ENCODE measurements at regions not wholly inside any gene's neighbourhood (a gene's known extent, or its start where the extent isn't known, plus 50 kb on each side); places are given as distances from the start of the nearest gene placed in this dataset.
A peak's percentile ranks its signal among the peaks of the same experiment; 100 is the strongest.

DNA sequence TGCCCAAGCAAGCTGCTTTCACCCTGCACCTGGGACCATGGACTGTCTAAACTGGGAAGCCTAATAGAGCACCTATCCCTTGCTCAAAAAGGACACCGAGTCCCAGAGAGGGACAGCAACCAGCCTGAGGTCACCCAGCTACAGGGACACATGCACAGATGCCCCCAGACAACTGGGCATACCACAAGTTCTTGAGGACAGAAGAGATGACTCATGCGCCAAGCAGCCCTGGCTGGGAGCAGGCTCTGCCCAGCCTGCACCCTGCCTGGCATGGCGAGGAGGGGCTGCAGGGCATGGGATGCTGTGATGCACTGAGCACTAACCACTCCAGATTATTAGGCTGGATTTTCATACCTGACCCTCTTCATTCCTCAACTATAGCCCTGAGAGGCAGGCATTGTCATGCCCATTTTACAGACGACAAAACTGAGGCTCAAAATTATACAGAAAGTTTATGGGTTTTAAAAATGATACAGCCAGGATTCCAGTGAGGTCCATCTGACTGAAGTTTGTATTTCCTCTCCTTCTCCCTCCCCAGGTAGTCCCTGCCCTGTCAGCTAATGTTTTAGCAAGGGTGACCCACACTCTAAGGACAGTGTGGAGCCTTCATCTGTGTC is 289.3 kb upstream of the ZMIZ1 start:
- Histone ChIP-seq H3K9me2 (ENCODE audit: insufficient read depth) (no peaks in the 10 kb centered on the region), H3K79me2 (ENCODE audit: insufficient read depth, low read length) (no peaks in the 10 kb centered on the region), H2AFZ (ENCODE audit: low read depth, low read length, poor library complexity, severe bottlenecking) (no peak overlapping the region), H3K4me2 (ENCODE audit: low read length) (peak overlapping the region; percentile 8), H3K27me3 (ENCODE audit: insufficient read depth, low read length) (no peaks in the 10 kb centered on the region), H3K4me1 (ENCODE audit: control insufficient read depth in 1 of 2, insufficient read depth in 2 of 2, low read length in 2 of 2) (peaks cover 0 to 10% of the 10 kb centered on the region in 2 experiments; a peak in 3 of 4 replicates), H4K20me1 (ENCODE audit: insufficient read depth) (no peaks in the 10 kb centered on the region), H3K4me3 (replicated peaks in 1 of 2; ENCODE audit: low read depth in 1 of 2, low read length in 2 of 2) (no peak overlapping the region), H3K9me3 (ENCODE audit: control insufficient read depth in 1 of 2, insufficient read depth in 1 of 2, low read depth in 1 of 2, low read length in 2 of 2) (no peaks in the 10 kb centered on the region), H3K36me3 (ENCODE audit: control insufficient read depth in 1 of 2, insufficient read depth in 2 of 2, low read length in 2 of 2) (no peaks in the 10 kb centered on the region), H3K9ac (ENCODE audit: low read length) (no peak overlapping the region), H3K27ac (ENCODE audit: low read depth, low read length) (no peak overlapping the region)
- ChIA-PET RAD21 (ENCODE audit: low non-redundant PET in 1 of 2, low total read pairs in 2 of 2, uncharacterized antibody in 2 of 2, unreplicated experiment in 2 of 2) (no interaction called here), CTCF (no interaction called here), POLR2A (no interaction called here)
- intact Hi-C loops (cut with micrococcal nuclease): no loop called here
- no peak for DNase-seq (ENCODE audit: low read depth, low spot score)
- TF ChIP-seq CBX3 (IDR thresholded peaks at IDR 0.05; ENCODE audit: low read depth) (no peak), EGR1 (IDR thresholded peaks at IDR 0.05; ENCODE audit: low read depth) (no peak), REST (IDR thresholded peaks at IDR 0.05; ENCODE audit: low read depth) (no peak), MAX (IDR thresholded peaks at IDR 0.05) (no peak), ELF1 (IDR thresholded peaks at IDR 0.05; ENCODE audit: borderline replicate concordance, low read depth) (no peak), CEBPB (IDR thresholded peaks at IDR 0.05; ENCODE audit: low read depth) (no peak), ZFX (IDR thresholded peaks at IDR 0.05) (no peak), SP1 (IDR thresholded peaks at IDR 0.05; ENCODE audit: low read depth) (no peak), ZNF274 (IDR thresholded peaks at IDR 0.05; ENCODE audit: low read depth, low read length) (no peak), SIN3A (IDR thresholded peaks at IDR 0.05; ENCODE audit: low read depth) (no peak), JUND (IDR thresholded peaks at IDR 0.05) (no peak), POLR2AphosphoS5 (IDR thresholded peaks at IDR 0.05; ENCODE audit: low read depth, low read length) (no peak)
- TF ChIP-seq, protein P1, sequence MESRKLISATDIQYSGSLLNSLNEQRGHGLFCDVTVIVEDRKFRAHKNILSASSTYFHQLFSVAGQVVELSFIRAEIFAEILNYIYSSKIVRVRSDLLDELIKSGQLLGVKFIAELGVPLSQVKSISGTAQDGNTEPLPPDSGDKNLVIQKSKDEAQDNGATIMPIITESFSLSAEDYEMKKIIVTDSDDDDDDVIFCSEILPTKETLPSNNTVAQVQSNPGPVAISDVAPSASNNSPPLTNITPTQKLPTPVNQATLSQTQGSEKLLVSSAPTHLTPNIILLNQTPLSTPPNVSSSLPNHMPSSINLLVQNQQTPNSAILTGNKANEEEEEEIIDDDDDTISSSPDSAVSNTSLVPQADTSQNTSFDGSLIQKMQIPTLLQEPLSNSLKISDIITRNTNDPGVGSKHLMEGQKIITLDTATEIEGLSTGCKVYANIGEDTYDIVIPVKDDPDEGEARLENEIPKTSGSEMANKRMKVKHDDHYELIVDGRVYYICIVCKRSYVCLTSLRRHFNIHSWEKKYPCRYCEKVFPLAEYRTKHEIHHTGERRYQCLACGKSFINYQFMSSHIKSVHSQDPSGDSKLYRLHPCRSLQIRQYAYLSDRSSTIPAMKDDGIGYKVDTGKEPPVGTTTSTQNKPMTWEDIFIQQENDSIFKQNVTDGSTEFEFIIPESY (IDR thresholded peaks at IDR 0.05; ENCODE audit: extremely low read depth, insufficient replicate concordance, low read length): no peak
- no TSS peak for BruUV-seq (replicated peaks)
- peak; percentile 76 for ATAC-seq

Data from HCT116 (cell line).